ACC112 (cell line): ENCODE measurements at regions not wholly inside any gene's neighbourhood (a gene's known extent, or its start where the extent isn't known, plus 50 kb on each side); places are given as distances from the start of the nearest gene placed in this dataset.
"Not testable (repeated sequence)": the region's sequence is repeated elsewhere in the genome, so short reads cannot be mapped to it uniquely, and the experiment has no call there.

ENCODE experiments used
- H2AFZ ChIP-seq: fragments of 200-600 bp; sonication (generic); one replicate; pipeline ENCODE4 v1.6.0; 2017; ENCODE audit warnings: antibody characterized with exemption, low read length; ENCODE audit not compliant: unreplicated experiment
- H3K27ac ChIP-seq: fragments of 200-600 bp; sonication (generic); 2 replicates; pipeline ENCODE4 v1.5.1; 2014; ENCODE audit warnings: low read depth, mild to moderate bottlenecking, antibody characterized with exemption, low read length, moderate library complexity
- H3K27me3 ChIP-seq: fragments of 200-600 bp; sonication (generic); 2 replicates; pipeline ENCODE4 v1.6.1; 2014; ENCODE audit warnings: mild to moderate bottlenecking, antibody characterized with exemption, low read length, moderate library complexity, mixed read lengths; ENCODE audit not compliant: insufficient read depth
- H3K36me3 ChIP-seq: fragments of 200-600 bp; sonication (generic); 2 replicates; pipeline ENCODE4 v1.6.1; 2016; ENCODE audit warnings: mild to moderate bottlenecking, antibody characterized with exemption, low read length, moderate library complexity, mixed read lengths; ENCODE audit not compliant: insufficient read depth
- H3K4me1 ChIP-seq: fragments of 200-600 bp; sonication (generic); one replicate; pipeline ENCODE4 v1.6.1; 2016; ENCODE audit warnings: low read length, mixed read lengths; ENCODE audit not compliant: insufficient read depth, unreplicated experiment, control insufficient read depth
- H3K4me3 ChIP-seq: fragments of 200-600 bp; sonication (generic); 2 replicates; pipeline ENCODE4 v1.5.1; 2014; ENCODE audit warnings: mild to moderate bottlenecking, low read depth, low read length
- H3K79me2 ChIP-seq: fragments of 200-600 bp; sonication (generic); one replicate; pipeline ENCODE4 v1.6.0; 2016; ENCODE audit warnings: low read length; ENCODE audit not compliant: control insufficient read depth, unreplicated experiment, insufficient read depth

DNA sequence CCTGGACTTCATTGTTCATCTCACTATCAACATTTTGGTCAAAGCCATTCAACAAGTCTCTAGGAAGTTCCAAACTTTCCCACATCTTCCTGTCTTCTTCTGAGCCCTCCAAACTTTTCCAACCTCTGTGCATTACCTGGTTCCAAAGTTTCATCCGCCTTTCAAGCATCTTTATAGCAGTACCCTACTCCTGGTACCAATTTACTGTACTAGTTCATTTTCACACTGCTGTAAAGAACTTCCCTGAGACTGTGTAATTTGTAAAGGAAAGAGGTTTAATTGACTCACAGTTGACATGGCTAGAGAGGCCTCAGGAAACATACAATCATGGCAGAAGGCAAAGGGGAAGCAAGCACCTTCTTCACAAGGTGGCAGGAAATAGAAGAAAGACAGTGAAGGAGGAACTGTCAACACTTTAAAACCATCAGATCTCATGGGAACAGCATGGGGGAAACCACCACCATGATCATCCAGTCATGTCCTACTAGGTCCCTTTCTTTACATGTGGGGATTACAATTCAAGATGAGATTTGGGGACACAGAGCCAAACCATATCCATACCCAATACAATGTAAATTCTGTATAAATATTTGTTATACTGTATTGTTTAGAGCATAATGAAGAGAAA, 109.7 kb downstream of the C12orf75 start:
- H3K27me3 ChIP-seq = no peaks in the 10 kb centered on the region
- H3K36me3 ChIP-seq = no peaks in the 10 kb centered on the region
- no peak overlapping the region for H3K27ac ChIP-seq
- H3K79me2 ChIP-seq = no peaks in the 10 kb centered on the region
- H2AFZ ChIP-seq = no peak overlapping the region
- no peak overlapping the region for H3K4me3 ChIP-seq
- peaks cover 10% of the 10 kb centered on the region for H3K4me1 ChIP-seq

DNA sequence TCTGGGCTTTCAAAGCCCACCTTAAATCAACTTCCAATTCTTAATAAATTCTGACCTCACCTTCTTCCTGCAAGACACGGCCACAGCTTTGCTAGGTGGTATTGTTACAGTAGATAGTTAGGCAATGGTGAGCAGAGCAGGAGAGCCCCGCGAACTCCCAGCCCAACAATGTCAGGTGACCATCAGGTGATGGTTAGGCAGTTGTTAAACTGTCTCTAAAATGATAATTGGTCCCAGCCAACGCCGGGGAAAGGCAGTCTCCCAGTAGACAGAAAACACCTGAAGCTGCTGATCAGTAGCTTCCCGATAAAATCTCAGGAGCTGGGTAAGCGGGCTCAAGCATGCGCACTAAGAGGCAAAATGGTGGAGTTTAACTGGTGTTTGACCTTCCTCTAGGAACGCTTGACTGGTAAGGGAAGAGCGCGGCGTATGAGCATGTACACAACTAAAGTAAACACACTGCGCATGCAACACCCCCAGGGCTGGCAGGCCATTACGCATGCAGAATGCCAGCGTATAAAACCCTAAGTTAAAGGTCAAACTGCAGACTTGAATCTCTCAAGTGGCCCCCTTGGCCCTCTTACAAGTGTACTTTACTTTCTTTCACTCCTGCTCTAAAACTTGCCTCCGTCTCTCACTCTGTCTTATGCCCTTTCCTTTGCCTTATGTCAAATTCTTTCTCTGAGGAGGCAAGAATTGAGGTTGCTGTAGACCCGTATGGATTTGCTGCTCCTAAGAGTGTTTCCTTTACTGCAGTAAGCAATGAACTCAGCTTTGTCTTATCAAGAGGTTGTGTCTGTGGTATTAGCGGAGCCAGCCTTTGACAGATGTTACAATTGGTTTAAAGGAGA, 113.5 kb downstream of the C12orf75 start:
- H3K4me1 ChIP-seq = peaks cover 23% of the 10 kb centered on the region
- no peaks in the 10 kb centered on the region for H3K36me3 ChIP-seq
- no peaks in the 10 kb centered on the region for H3K27me3 ChIP-seq
- peak overlapping the region; percentile 12 for H3K27ac ChIP-seq
- H3K4me3 ChIP-seq = no peak overlapping the region
- no peaks in the 10 kb centered on the region for H3K79me2 ChIP-seq
- no peak overlapping the region for H2AFZ ChIP-seq

DNA sequence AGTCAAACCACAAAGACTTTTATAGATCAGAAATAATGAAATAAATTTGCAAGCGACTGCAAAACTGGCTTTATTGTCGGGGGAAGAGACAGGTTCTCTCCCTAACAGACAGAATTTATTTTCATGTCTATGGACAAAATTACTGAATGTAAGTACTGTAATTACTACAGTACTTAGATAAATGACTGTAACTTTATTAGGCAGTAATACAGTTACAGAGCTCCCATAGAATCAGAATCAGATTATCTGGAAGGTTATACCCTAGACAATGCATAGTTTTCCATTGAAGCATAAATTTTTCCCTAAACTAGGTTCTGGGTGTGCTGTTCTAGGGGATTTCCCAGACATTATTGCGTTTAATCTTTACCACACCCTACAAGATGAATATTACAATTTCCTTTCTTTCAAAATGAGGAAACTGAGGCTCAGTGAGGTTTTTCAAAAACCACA, 114.2 kb downstream of the C12orf75 start:
- Histone ChIP-seq H3K4me1 (peaks cover 23% of the 10 kb centered on the region), H3K4me3 (no peak overlapping the region), H3K27ac (peak overlapping the region; percentile 56), H2AFZ (no peak overlapping the region), H3K79me2 (no peaks in the 10 kb centered on the region), H3K36me3 (no peaks in the 10 kb centered on the region), H3K27me3 (no peaks in the 10 kb centered on the region)

DNA sequence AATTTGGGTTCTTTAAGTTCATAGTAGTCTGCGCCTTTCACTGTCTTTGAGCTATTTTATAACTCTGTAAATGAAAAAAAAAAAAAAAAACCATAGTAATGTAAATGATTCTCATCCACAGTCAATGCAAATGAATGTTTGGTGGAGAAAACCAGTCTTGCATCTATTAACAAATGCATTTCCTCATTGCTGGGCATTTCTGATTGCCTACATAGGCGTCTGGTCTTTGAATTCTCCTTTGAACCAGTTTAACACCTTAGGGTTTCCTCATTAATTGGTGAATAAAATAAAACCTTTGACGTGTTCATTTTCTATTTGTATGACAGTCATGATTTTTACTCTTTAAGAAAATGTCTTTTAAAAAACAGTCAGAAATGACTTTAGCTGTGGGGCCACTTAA, 114.8 kb downstream of the C12orf75 start:
- H3K79me2 ChIP-seq = no peaks in the 10 kb centered on the region
- no peak overlapping the region for H3K4me3 ChIP-seq
- H3K27ac ChIP-seq = peak overlapping the region; percentile 56
- no peak overlapping the region for H2AFZ ChIP-seq
- no peaks in the 10 kb centered on the region for H3K27me3 ChIP-seq
- H3K36me3 ChIP-seq = no peaks in the 10 kb centered on the region
- H3K4me1 ChIP-seq = peaks cover 23% of the 10 kb centered on the region

DNA sequence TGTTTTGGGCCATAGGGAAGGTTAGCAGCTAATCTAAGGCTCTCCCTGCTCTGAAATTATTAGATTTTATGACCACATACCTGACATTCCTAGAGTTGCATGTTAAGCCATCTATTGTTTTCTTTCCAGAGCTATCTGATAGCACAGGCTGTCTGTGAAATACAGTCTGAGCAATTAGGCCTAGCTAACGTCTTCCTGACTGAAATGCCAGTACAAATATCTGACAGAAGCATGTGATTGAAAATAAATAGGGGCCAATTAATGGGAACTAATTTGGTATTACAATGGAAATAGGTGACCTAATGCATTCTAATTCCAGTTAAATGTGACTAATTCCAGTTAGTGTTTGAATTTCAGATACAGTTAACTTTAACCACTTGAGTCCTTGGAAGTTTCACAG, 115.2 kb downstream of the C12orf75 start:
- Histone ChIP-seq H3K79me2 (no peaks in the 10 kb centered on the region), H3K4me1 (peaks cover 23% of the 10 kb centered on the region), H2AFZ (no peak overlapping the region)

DNA sequence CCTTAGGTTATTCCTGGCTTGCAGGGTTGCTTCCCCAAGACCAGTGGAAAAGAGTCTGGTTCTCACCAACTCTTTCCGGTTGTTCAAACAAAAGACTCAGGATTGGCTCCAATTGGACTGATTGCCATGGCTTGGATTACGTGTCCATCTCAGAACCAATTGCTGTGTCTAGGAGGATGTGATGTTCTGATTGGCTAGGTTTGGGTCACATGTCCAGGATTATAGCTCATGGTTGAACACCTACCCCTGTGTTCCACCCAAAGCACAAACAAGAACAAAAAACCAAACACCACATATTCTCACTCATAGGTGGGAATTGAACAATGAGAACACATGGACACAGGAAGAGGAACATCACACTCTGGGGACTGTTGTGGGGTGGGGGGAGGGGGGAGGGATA, 116.0 kb downstream of the C12orf75 start:
- H3K4me1 ChIP-seq = peaks cover 23% of the 10 kb centered on the region
- not testable (repeated sequence) for H3K27me3 ChIP-seq, H3K36me3 ChIP-seq, H3K79me2 ChIP-seq, H3K4me3 ChIP-seq, H2AFZ ChIP-seq
- H3K27ac ChIP-seq = peak overlapping the region; percentile 56; the same call in 1 of the 2 replicates

More for the DNA sequence above, 115.2 kb downstream of the C12orf75 start:
- Histone ChIP-seq H3K36me3 (no peaks in the 10 kb centered on the region), H3K27ac (peak overlapping the region; percentile 56), H3K27me3 (no peaks in the 10 kb centered on the region), H3K4me3 (no peak overlapping the region)

DNA sequence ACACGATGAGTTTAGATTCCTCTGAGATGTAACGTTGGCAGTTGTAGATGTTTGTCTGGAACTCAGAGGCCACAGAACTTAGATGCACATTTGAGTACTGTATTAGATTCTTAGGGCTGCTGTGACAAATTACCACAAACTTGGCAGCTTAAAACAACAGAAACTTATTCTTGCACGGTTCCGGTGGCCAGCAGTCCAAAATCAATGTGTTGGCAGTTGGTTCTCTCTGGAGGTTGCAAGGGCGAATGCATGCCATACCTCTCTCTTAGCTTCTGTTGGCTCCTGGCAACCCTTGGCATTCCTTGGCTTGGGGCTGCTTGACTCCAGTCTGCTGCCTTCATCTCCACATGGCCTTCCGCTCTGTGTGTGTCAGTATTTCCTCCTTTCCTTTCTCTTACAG, 118.9 kb downstream of the C12orf75 start:
- peaks cover 20% of the 10 kb centered on the region for H3K4me1 ChIP-seq
- H3K4me3 ChIP-seq = no peak overlapping the region
- no peak overlapping the region for H2AFZ ChIP-seq
- no peaks in the 10 kb centered on the region for H3K36me3 ChIP-seq
- no peaks in the 10 kb centered on the region for H3K79me2 ChIP-seq
- H3K27me3 ChIP-seq = no peaks in the 10 kb centered on the region
- no peak overlapping the region for H3K27ac ChIP-seq

DNA sequence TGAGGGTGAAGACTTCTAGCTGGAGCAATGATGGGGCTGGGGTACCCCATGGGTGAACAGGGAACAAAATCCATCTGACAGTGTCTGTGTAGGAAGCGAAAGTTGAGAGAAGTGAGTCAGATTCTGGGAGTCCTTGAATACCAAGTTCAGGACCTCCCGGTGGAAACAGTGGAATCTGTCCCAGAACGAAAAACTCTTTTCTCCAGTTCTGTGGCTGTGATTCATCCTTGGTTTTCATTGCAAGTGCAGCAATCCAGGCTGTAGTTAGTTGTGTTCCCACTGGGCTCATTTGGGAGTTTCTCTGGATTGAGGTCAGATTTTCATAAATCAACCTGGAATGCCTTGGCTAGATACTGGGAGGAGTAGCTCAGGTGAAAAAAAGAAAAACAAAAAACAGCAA, 120.7 kb downstream of the C12orf75 start:
- Histone ChIP-seq H3K27ac (no peak overlapping the region), H2AFZ (no peak overlapping the region), H3K4me3 (no peak overlapping the region), H3K36me3 (no peaks in the 10 kb centered on the region), H3K4me1 (peaks cover 2% of the 10 kb centered on the region), H3K79me2 (no peaks in the 10 kb centered on the region), H3K27me3 (no peaks in the 10 kb centered on the region)

DNA sequence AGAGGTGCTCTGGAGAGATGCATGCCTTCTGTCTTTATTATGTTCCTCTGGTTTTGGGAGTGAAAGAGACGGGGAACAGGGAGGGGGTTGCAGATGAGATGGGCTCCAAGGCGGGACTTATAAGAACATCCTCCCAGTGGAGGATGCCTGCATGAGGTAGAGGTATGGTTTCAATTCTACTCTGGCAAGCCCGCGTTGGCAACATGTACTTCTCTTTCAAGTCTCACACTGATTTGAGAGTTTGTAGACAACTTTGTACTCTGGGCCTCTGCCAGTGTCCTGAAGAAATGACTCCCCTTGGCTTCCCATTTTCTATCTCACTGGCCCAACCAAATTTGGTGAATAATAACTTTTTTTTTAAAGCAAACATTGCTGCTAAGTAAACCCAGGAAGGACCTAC, 121.3 kb downstream of the C12orf75 start:
- H3K4me1 ChIP-seq = no peaks in the 10 kb centered on the region
- no peak overlapping the region for H3K4me3 ChIP-seq
- no peaks in the 10 kb centered on the region for H3K79me2 ChIP-seq
- no peak overlapping the region for H2AFZ ChIP-seq
- no peaks in the 10 kb centered on the region for H3K36me3 ChIP-seq
- H3K27ac ChIP-seq = no peak overlapping the region
- H3K27me3 ChIP-seq = no peaks in the 10 kb centered on the region

DNA sequence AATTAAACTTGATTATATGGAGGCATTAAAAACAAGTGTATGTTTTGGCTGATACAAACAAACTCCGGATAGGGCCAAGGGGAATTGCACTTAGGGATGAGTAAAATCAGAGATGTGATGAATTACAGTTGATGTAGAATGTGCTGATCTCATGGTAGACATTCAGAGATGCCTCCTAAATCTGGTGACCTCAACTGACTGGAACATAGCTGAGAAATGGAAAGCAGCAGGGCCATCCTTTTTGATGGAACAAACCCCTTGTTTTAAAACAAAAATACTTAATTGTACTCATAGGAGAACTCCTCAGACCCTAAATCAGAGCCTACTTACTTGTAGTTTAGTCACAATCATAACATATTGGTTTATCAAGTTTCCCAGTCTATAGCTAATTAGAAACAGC, 122.8 kb downstream of the C12orf75 start:
- H3K27me3 ChIP-seq = no peaks in the 10 kb centered on the region
- H3K79me2 ChIP-seq = no peaks in the 10 kb centered on the region
- no peak overlapping the region for H2AFZ ChIP-seq
- no peak overlapping the region for H3K4me3 ChIP-seq
- H3K36me3 ChIP-seq = no peaks in the 10 kb centered on the region
- H3K4me1 ChIP-seq = no peaks in the 10 kb centered on the region
- H3K27ac ChIP-seq = no peak overlapping the region

DNA sequence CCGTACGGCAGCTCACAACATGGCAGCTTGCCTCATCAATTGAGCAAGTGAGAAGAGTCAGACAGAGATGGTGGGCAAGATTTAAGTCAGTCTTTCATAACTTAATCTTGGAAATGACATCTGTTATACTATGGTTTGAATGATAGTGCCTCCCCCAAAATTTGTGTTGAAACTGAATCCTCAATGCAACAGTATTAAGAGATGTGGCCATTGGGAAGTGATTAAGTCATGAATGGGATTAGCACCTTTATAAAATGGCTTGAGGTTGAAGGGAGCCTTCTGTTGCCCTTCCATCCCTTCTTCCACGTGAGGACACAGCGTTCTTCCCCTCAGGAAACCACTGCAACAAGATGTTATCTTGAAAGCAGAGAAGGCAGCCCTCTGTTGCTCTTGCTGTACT, 124.2 kb downstream of the C12orf75 start:
- Histone ChIP-seq H3K79me2 (no peaks in the 10 kb centered on the region), H3K27me3 (no peaks in the 10 kb centered on the region), H3K4me3 (no peak overlapping the region), H3K4me1 (no peaks in the 10 kb centered on the region), H2AFZ (no peak overlapping the region), H3K27ac (no peak overlapping the region), H3K36me3 (no peaks in the 10 kb centered on the region)
